ENCODE measurements at regions not wholly inside any gene's neighbourhood (a gene's known extent, or its start where the extent isn't known, plus 50 kb on each side); places are given as distances from the start of the nearest gene placed in this dataset.

DNA sequence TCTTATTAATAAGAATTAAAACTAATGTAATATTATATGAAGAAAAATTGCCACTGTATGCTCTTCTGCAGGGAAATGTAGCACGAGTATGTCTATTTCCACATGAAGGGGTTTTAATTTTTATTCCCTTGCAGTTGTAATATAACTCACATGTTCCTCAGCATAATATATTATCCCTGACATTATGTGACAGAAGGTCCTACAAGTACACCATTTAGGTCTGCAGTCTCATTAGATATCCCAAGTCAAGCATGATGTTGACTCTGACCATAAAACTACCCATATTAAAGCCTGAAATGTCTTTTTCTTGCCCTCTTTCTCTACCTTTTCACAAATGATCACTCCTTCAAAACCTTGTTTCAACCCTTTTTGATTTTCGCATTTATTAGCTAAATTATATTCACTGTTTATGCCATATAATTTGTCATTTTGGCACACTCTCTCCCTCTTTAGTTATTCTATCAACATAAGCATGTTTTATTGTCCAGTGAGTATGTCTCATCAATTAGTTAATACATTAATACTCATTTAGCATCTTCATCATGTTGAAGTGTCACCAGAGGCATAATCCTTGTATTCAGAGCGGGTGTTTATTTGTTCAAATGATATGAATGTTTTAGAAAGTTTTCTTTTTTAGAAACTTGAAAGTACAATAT is 532.8 kb downstream of the MAT2B start:
- no peak overlapping the region for H3K4me2 ChIP-seq (ENCODE audit: low read length)
- H3K79me2 ChIP-seq (replicated peaks; ENCODE audit: insufficient read depth, low read length), result no peaks in the 10 kb centered on the region
- no peak overlapping the region for H3K4me3 ChIP-seq (ENCODE audit: low read length)
- no peak overlapping the region for H3K27ac ChIP-seq (ENCODE audit: low read length)
- H3K9me3 ChIP-seq (ENCODE audit: low read length), result no peaks in the 10 kb centered on the region
- no peaks in the 10 kb centered on the region for H3K27me3 ChIP-seq (ENCODE audit: insufficient read depth, low read depth, low read length)
- H3K9ac ChIP-seq (ENCODE audit: low read length), result no peak overlapping the region
- no peak overlapping the region for H2AFZ ChIP-seq (ENCODE audit: low read depth, low read length)
- no peaks in the 10 kb centered on the region for H3K36me3 ChIP-seq (ENCODE audit: insufficient read depth, low read length)
- no peaks in the 10 kb centered on the region for H3K9me2 ChIP-seq (ENCODE audit: insufficient read depth, low read length)
- no peaks in the 10 kb centered on the region for H3F3A ChIP-seq (ENCODE audit: insufficient read depth, low read length, poor library complexity, severe bottlenecking)
- TF ChIP-seq, protein P1, sequence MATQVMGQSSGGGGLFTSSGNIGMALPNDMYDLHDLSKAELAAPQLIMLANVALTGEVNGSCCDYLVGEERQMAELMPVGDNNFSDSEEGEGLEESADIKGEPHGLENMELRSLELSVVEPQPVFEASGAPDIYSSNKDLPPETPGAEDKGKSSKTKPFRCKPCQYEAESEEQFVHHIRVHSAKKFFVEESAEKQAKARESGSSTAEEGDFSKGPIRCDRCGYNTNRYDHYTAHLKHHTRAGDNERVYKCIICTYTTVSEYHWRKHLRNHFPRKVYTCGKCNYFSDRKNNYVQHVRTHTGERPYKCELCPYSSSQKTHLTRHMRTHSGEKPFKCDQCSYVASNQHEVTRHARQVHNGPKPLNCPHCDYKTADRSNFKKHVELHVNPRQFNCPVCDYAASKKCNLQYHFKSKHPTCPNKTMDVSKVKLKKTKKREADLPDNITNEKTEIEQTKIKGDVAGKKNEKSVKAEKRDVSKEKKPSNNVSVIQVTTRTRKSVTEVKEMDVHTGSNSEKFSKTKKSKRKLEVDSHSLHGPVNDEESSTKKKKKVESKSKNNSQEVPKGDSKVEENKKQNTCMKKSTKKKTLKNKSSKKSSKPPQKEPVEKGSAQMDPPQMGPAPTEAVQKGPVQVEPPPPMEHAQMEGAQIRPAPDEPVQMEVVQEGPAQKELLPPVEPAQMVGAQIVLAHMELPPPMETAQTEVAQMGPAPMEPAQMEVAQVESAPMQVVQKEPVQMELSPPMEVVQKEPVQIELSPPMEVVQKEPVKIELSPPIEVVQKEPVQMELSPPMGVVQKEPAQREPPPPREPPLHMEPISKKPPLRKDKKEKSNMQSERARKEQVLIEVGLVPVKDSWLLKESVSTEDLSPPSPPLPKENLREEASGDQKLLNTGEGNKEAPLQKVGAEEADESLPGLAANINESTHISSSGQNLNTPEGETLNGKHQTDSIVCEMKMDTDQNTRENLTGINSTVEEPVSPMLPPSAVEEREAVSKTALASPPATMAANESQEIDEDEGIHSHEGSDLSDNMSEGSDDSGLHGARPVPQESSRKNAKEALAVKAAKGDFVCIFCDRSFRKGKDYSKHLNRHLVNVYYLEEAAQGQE (IDR thresholded peaks at IDR 0.05; ENCODE audit: borderline replicate concordance), result no peak
- TF ChIP-seq POLR2AphosphoS5 (IDR thresholded peaks at IDR 0.05), result no peak
- H4K20me1 ChIP-seq (ENCODE audit: insufficient read depth), result no peaks in the 10 kb centered on the region

DNA sequence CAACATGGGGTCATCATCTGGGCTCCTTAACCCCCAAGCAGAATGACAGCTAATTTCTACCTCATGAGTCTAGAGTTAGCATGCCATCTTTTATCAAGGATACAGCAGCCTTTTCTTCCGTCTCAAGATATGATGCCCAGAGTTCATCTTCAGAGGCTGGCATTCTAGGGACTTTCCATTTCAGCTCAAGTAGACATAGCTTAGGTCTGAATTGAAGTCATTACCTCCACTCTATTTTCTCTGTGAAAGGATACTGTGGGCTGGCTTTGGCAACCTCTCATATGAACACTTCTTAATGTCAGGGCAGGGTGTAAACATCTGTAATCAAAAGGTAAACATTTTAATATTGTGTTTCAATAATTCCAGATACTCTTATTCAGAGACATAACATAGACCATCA is 535.7 kb downstream of the MAT2B start:
- TF ChIP-seq MXI1 (conservative IDR thresholded peaks at IDR 0.05; ENCODE audit: poor library complexity, severe bottlenecking) (no peak), RAD21 (conservative IDR thresholded peaks at IDR 0.05) (no peak), SMC3 (conservative IDR thresholded peaks at IDR 0.05; ENCODE audit: poor library complexity) (no peak), TAF1 (IDR thresholded peaks at IDR 0.05; ENCODE audit: low read depth) (no peak), POLR2AphosphoS5 (IDR thresholded peaks at IDR 0.05) (no peak), EP300 (conservative IDR thresholded peaks at IDR 0.05; ENCODE audit: poor library complexity, severe bottlenecking) (no peak), EZH2 (IDR thresholded peaks at IDR 0.05; ENCODE audit: borderline replicate concordance, insufficient read depth, low read length, poor library complexity, severe bottlenecking) (no peak)
- TF ChIP-seq, protein P1 (IDR thresholded peaks at IDR 0.05; ENCODE audit: borderline replicate concordance), result no peak
- TF ChIP-seq, protein P2, sequence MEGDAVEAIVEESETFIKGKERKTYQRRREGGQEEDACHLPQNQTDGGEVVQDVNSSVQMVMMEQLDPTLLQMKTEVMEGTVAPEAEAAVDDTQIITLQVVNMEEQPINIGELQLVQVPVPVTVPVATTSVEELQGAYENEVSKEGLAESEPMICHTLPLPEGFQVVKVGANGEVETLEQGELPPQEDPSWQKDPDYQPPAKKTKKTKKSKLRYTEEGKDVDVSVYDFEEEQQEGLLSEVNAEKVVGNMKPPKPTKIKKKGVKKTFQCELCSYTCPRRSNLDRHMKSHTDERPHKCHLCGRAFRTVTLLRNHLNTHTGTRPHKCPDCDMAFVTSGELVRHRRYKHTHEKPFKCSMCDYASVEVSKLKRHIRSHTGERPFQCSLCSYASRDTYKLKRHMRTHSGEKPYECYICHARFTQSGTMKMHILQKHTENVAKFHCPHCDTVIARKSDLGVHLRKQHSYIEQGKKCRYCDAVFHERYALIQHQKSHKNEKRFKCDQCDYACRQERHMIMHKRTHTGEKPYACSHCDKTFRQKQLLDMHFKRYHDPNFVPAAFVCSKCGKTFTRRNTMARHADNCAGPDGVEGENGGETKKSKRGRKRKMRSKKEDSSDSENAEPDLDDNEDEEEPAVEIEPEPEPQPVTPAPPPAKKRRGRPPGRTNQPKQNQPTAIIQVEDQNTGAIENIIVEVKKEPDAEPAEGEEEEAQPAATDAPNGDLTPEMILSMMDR (IDR thresholded peaks at IDR 0.05; ENCODE audit: poor library complexity, severe bottlenecking), result no peak
- no peaks in the 10 kb centered on the region for H3K79me2 ChIP-seq (replicated peaks; ENCODE audit: insufficient read depth, low read length)
- H3K4me2 ChIP-seq (ENCODE audit: low read length), result no peak overlapping the region
- no peak overlapping the region for H3K27ac ChIP-seq (ENCODE audit: low read length)
- no peaks in the 10 kb centered on the region for H3K36me3 ChIP-seq (ENCODE audit: insufficient read depth, low read length)
- H3K9me3 ChIP-seq (ENCODE audit: low read length), result no peaks in the 10 kb centered on the region
- no peaks in the 10 kb centered on the region for H3K9me2 ChIP-seq (ENCODE audit: insufficient read depth, low read length)
- H4K20me1 ChIP-seq (ENCODE audit: insufficient read depth), result no peaks in the 10 kb centered on the region
- no peak overlapping the region for H3K9ac ChIP-seq (ENCODE audit: low read length)
- no peak overlapping the region for H2AFZ ChIP-seq (ENCODE audit: low read depth, low read length)
- no peak overlapping the region for H3K4me3 ChIP-seq (ENCODE audit: low read length)
- no peaks in the 10 kb centered on the region for H3F3A ChIP-seq (ENCODE audit: insufficient read depth, low read length, poor library complexity, severe bottlenecking)
- no peaks in the 10 kb centered on the region for H3K27me3 ChIP-seq (ENCODE audit: insufficient read depth, low read depth, low read length)
